ENCODE measurements at regions not wholly inside any gene's neighbourhood (a gene's known extent, or its start where the extent isn't known, plus 50 kb on each side); places are given as distances from the start of the nearest gene placed in this dataset.
"Not testable (repeated sequence)": the region's sequence is repeated elsewhere in the genome, so short reads cannot be mapped to it uniquely, and the experiment has no call there.

GRCh38 chr2:176577054-176577453, 307.8 kb downstream of the MTX2 start:
- H3K27ac ChIP-seq: no peak overlapping the region
- TF ChIP-seq CTCF (IDR thresholded peaks at IDR 0.05; ENCODE audit: low read depth, low read length): no peak

GRCh38 chr2:176578292-176578691, 309.1 kb downstream of the MTX2 start:
- H3K36me3 ChIP-seq; H3K9me3 ChIP-seq (ENCODE audit: severe bottlenecking); DNase-seq; H3K27ac ChIP-seq; H3K4me3 ChIP-seq (ENCODE audit: low read depth, low read length): not testable (repeated sequence)
- peaks cover 78% of the 10 kb centered on the region for H3K27me3 ChIP-seq (ENCODE audit: insufficient read depth, low read depth, severe bottlenecking)

More at GRCh38 chr2:176577054-176577453, 307.8 kb downstream of the MTX2 start:
- no peaks in the 10 kb centered on the region for H3K9me3 ChIP-seq (ENCODE audit: severe bottlenecking)
- DNase-seq: no peak
- H3K36me3 ChIP-seq: no peaks in the 10 kb centered on the region
- no peak overlapping the region for H3K4me3 ChIP-seq (ENCODE audit: low read depth, low read length)
- H3K27me3 ChIP-seq (ENCODE audit: insufficient read depth, low read depth, severe bottlenecking): peaks cover 78% of the 10 kb centered on the region

GRCh38 chr2:176579608-176580007, 310.4 kb downstream of the MTX2 start:
- TF ChIP-seq CTCF (IDR thresholded peaks at IDR 0.05; ENCODE audit: low read depth, low read length): no peak
- no peak overlapping the region for H3K4me3 ChIP-seq (ENCODE audit: low read depth, low read length)
- no peaks in the 10 kb centered on the region for H3K36me3 ChIP-seq
- no peak for DNase-seq
- peaks cover 78% of the 10 kb centered on the region for H3K27me3 ChIP-seq (ENCODE audit: insufficient read depth, low read depth, severe bottlenecking)
- no peaks in the 10 kb centered on the region for H3K9me3 ChIP-seq (ENCODE audit: severe bottlenecking)
- H3K27ac ChIP-seq: no peak overlapping the region

GRCh38 chr2:176581557-176582165, 312.4 kb downstream of the MTX2 start:
- no peak for DNase-seq
- peaks cover 80% of the 10 kb centered on the region for H3K27me3 ChIP-seq (ENCODE audit: insufficient read depth, low read depth, severe bottlenecking)
- H3K9me3 ChIP-seq (ENCODE audit: severe bottlenecking): no peaks in the 10 kb centered on the region
- TF ChIP-seq CTCF (IDR thresholded peaks at IDR 0.05; ENCODE audit: low read depth, low read length): no peak
- no peak overlapping the region for H3K4me3 ChIP-seq (ENCODE audit: low read depth, low read length)
- H3K36me3 ChIP-seq: no peaks in the 10 kb centered on the region
- H3K27ac ChIP-seq: no peak overlapping the region

GRCh38 chr2:176582176-176582575, 312.9 kb downstream of the MTX2 start:
- no peak for TF ChIP-seq CTCF (IDR thresholded peaks at IDR 0.05; ENCODE audit: low read depth, low read length)
- no peaks in the 10 kb centered on the region for H3K36me3 ChIP-seq
- no peak for DNase-seq
- no peak overlapping the region for H3K27ac ChIP-seq
- no peaks in the 10 kb centered on the region for H3K9me3 ChIP-seq (ENCODE audit: severe bottlenecking)
- no peak overlapping the region for H3K4me3 ChIP-seq (ENCODE audit: low read depth, low read length)
- H3K27me3 ChIP-seq (ENCODE audit: insufficient read depth, low read depth, severe bottlenecking): peaks cover 82% of the 10 kb centered on the region

- Histone ChIP-seq H3K4me3 (ENCODE audit: low read depth, low read length) (no peak overlapping the region), H3K9me3 (ENCODE audit: severe bottlenecking) (no peaks in the 10 kb centered on the region), H3K36me3 (no peaks in the 10 kb centered on the region), H3K27me3 (ENCODE audit: insufficient read depth, low read depth, severe bottlenecking) (peaks cover 80% of the 10 kb centered on the region), H3K27ac (no peak overlapping the region)
- DNase-seq: no peak
- no peak for TF ChIP-seq CTCF (IDR thresholded peaks at IDR 0.05; ENCODE audit: low read depth, low read length)
Observed at GRCh38 chr2:176582990-176583481, 313.8 kb downstream of the MTX2 start.

Measured in WERI-Rb-1 (cell line).